ENCODE measurements at regions not wholly inside any gene's neighbourhood (a gene's known extent, or its start where the extent isn't known, plus 50 kb on each side); places are given as distances from the start of the nearest gene placed in this dataset.

GRCh38 chr10:106217627-106218026, 946.9 kb downstream of the SORCS1 start:
- FAIRE-seq (no peak), DNase-seq (ENCODE audit: low read depth, low spot score) (no peak)
- Histone ChIP-seq H3K9ac (ENCODE audit: control insufficient read depth, extremely low read depth, insufficient read depth, low read length) (no peak overlapping the region), H3K36me3 (ENCODE audit: control insufficient read depth in 2 of 2, extremely low read depth in 1 of 2, insufficient read depth in 2 of 2, low read length in 2 of 2) (no peaks in the 10 kb centered on the region), H2AFZ (ENCODE audit: control insufficient read depth, low read length) (no peak overlapping the region), H3K27ac (ENCODE audit: control insufficient read depth, insufficient read depth, low read length) (no peak overlapping the region), H3K9me3 (ENCODE audit: control insufficient read depth, low read depth, low read length) (no peaks in the 10 kb centered on the region), H3K27me3 (ENCODE audit: control insufficient read depth, extremely low read depth, insufficient read depth, low read length) (no peaks in the 10 kb centered on the region), H3K4me3 (ENCODE audit: control insufficient read depth in 2 of 3, extremely low read depth in 1 of 3, insufficient read depth in 2 of 3, low read depth in 1 of 3, low read length in 3 of 3) (no peak overlapping the region), H3K9me1 (ENCODE audit: control insufficient read depth, extremely low read depth, insufficient read depth, low read length) (no peaks in the 10 kb centered on the region), H3K4me2 (ENCODE audit: control insufficient read depth, extremely low read depth, insufficient read depth, low read depth, low read length) (no peak overlapping the region), H3K79me2 (ENCODE audit: control insufficient read depth, insufficient read depth, low read length) (no peaks in the 10 kb centered on the region), H3K4me1 (ENCODE audit: control insufficient read depth, extremely low read depth, insufficient read depth, low read length) (no peaks in the 10 kb centered on the region), H4K20me1 (ENCODE audit: control insufficient read depth, extremely low read depth, insufficient read depth, low read length) (no peaks in the 10 kb centered on the region)
- dilution Hi-C loops (cut with MboI; ENCODE audit: extremely low pct_ligation_motif_present, low sequenced_read_pairs): no loop called here
- TF ChIP-seq CTCF (optimal IDR thresholded peaks at IDR 0.05 in 1 of 3, IDR thresholded peaks at IDR 0.05 in 1 of 3, conservative IDR thresholded peaks at IDR 0.05 in 1 of 3; ENCODE audit: extremely low read depth in 1 of 3, insufficient read depth in 2 of 3, low read length in 3 of 3) (no peak), EZH2 (IDR thresholded peaks at IDR 0.05; ENCODE audit: low read length) (no peak)

- Histone ChIP-seq H3K9ac (ENCODE audit: control insufficient read depth, extremely low read depth, insufficient read depth, low read length) (no peak overlapping the region), H3K4me1 (ENCODE audit: control insufficient read depth, extremely low read depth, insufficient read depth, low read length) (no peaks in the 10 kb centered on the region), H3K27me3 (ENCODE audit: control insufficient read depth, extremely low read depth, insufficient read depth, low read length) (no peaks in the 10 kb centered on the region), H3K9me3 (ENCODE audit: control insufficient read depth, low read depth, low read length) (no peaks in the 10 kb centered on the region), H3K79me2 (ENCODE audit: control insufficient read depth, insufficient read depth, low read length) (no peaks in the 10 kb centered on the region), H3K4me2 (ENCODE audit: control insufficient read depth, extremely low read depth, insufficient read depth, low read depth, low read length) (no peak overlapping the region), H3K9me1 (ENCODE audit: control insufficient read depth, extremely low read depth, insufficient read depth, low read length) (no peaks in the 10 kb centered on the region), H3K27ac (ENCODE audit: control insufficient read depth, insufficient read depth, low read length) (no peak overlapping the region), H3K36me3 (ENCODE audit: control insufficient read depth in 2 of 2, extremely low read depth in 1 of 2, insufficient read depth in 2 of 2, low read length in 2 of 2) (no peaks in the 10 kb centered on the region), H2AFZ (ENCODE audit: control insufficient read depth, low read length) (no peak overlapping the region), H4K20me1 (ENCODE audit: control insufficient read depth, extremely low read depth, insufficient read depth, low read length) (no peaks in the 10 kb centered on the region), H3K4me3 (ENCODE audit: control insufficient read depth in 2 of 3, extremely low read depth in 1 of 3, insufficient read depth in 2 of 3, low read depth in 1 of 3, low read length in 3 of 3) (no peak overlapping the region)
- FAIRE-seq (no peak), DNase-seq (ENCODE audit: low read depth, low spot score) (no peak)
- TF ChIP-seq CTCF (optimal IDR thresholded peaks at IDR 0.05 in 1 of 3, IDR thresholded peaks at IDR 0.05 in 1 of 3, conservative IDR thresholded peaks at IDR 0.05 in 1 of 3; ENCODE audit: extremely low read depth in 1 of 3, insufficient read depth in 2 of 3, low read length in 3 of 3) (no peak), EZH2 (IDR thresholded peaks at IDR 0.05; ENCODE audit: low read length) (no peak)
- dilution Hi-C loops (cut with MboI; ENCODE audit: extremely low pct_ligation_motif_present, low sequenced_read_pairs): no loop called here
Measured at GRCh38 chr10:106216085-106216484, 948.4 kb downstream of the SORCS1 start.

Measured in keratinocyte (primary cell).